H1 (cell line): ENCODE measurements at regions not wholly inside any gene's neighbourhood (a gene's known extent, or its start where the extent isn't known, plus 50 kb on each side); places are given as distances from the start of the nearest gene placed in this dataset.

ENCODE experiments used
- CTCF ChIA-PET: fragments of 300-600 bp; sonication (Branson Sonifier 250); formaldehyde crosslinking; loops from one replicate; lab custom pipeline; 2021; ENCODE audit not compliant: partially characterized antibody; lab: Charles Lee
- POLR2A ChIA-PET: fragments of 300-600 bp; sonication (Branson Sonifier 250); formaldehyde crosslinking; loops from one replicate; lab custom pipeline; 2021; ENCODE audit warnings: inconsistent platforms; ENCODE audit not compliant: partially characterized antibody; lab: Charles Lee
- DNase-seq, 2 experiments: peaks; one replicate each; pipeline versions ENCODE4 v3.0.0 to v3.0.0-alpha.2; 2010 to 2022; ENCODE audit warnings: low spot score in 2 of 2, low read depth in 1 of 2, mixed read lengths in 1 of 2
- FAIRE-seq: peaks from 2 replicates; lab custom pipeline; 2011; peaks lifted over from hg19 to GRCh38; lab: Jason Lieb, UNC
- H2AFZ ChIP-seq: 2 replicates; pipeline ENCODE4 v1.8.1; 2012; ENCODE audit warnings: low read length, inconsistent platforms
- H2AK5ac ChIP-seq: 2 replicates; pipeline ENCODE4 v1.6.1; 2013; ENCODE audit warnings: low read depth, low read length
- H2BK120ac ChIP-seq: replicated peaks from 2 replicates; pipeline ENCODE3; 2013; ENCODE audit warnings: low read depth, low read length, inconsistent platforms
- H2BK12ac ChIP-seq: 2 replicates; pipeline ENCODE4 v1.6.1; 2013; ENCODE audit warnings: low read depth, low read length
- H2BK15ac ChIP-seq: 2 replicates; pipeline ENCODE4 v1.6.1; 2013; ENCODE audit warnings: low read length
- H2BK20ac ChIP-seq: 2 replicates; pipeline ENCODE4 v1.6.1; 2013; ENCODE audit warnings: low read length
- H2BK5ac ChIP-seq: 2 replicates; pipeline ENCODE4 v1.6.1; 2013; ENCODE audit warnings: low read depth, low read length
- H3K14ac ChIP-seq: 2 replicates; pipeline ENCODE4 v1.6.1; 2013; ENCODE audit warnings: inconsistent platforms; ENCODE audit not compliant: insufficient read length
- H3K18ac ChIP-seq: 2 replicates; pipeline ENCODE4 v1.6.1; 2013; ENCODE audit warnings: low read length; ENCODE audit errors: extremely low read depth
- H3K23ac ChIP-seq: 2 replicates; pipeline ENCODE4 v1.6.1; 2013; ENCODE audit warnings: inconsistent platforms; ENCODE audit not compliant: insufficient read length
- H3K23me2 ChIP-seq: 2 replicates; pipeline ENCODE4 v1.6.1; 2013; ENCODE audit warnings: low read depth, low read length
- H3K27ac ChIP-seq: 2 replicates; pipeline ENCODE4 v1.6.1; 2011; ENCODE audit warnings: low read depth, low read length, inconsistent platforms
- H3K27me3 ChIP-seq, 4 experiments: replicated peaks in 1 of 4; 1 replicate in 1 of 4; 2 replicates in 3 of 4; pipeline versions ENCODE4 v1.6.1 to v1.8.1; 2011 to 2013; ENCODE audit warnings: low read length in 3 of 4, mild to moderate bottlenecking in 3 of 4, inconsistent platforms in 2 of 4, mixed read lengths in 2 of 4, moderate library complexity in 1 of 4; ENCODE audit not compliant: control insufficient read depth in 3 of 4, insufficient read depth in 3 of 4; ENCODE audit errors: extremely low read depth in 1 of 4
- H3K36me3 ChIP-seq, 4 experiments: 2 replicates each; pipeline versions ENCODE4 v1.6.1 to v1.8.1; 2011 to 2013; ENCODE audit warnings: mild to moderate bottlenecking in 4 of 4, low read length in 3 of 4, moderate library complexity in 2 of 4, control low read depth in 1 of 4, inconsistent platforms in 1 of 4; ENCODE audit not compliant: insufficient read depth in 4 of 4, control insufficient read depth in 2 of 4
- H3K4ac ChIP-seq: replicated peaks from 2 replicates; pipeline ENCODE3; 2013; ENCODE audit warnings: low read length, low read depth, mixed read lengths, inconsistent platforms; ENCODE audit not compliant: insufficient read length
- H3K4me1 ChIP-seq, 4 experiments: replicated peaks in 1 of 4; 1 replicate in 1 of 4; 2 replicates in 3 of 4; pipeline versions ENCODE4 v1.6.1 to v1.8.1; 2011 to 2013; ENCODE audit warnings: low read length in 3 of 4, inconsistent platforms in 2 of 4, mixed read lengths in 1 of 4; ENCODE audit not compliant: insufficient read depth in 4 of 4, control insufficient read depth in 3 of 4
- H3K4me2 ChIP-seq, 2 experiments: 2 replicates each; pipeline versions ENCODE4 v1.6.1 to v1.8.1; 2011 to 2013; ENCODE audit warnings: low read depth in 2 of 2, low read length in 2 of 2, control low read depth in 1 of 2, inconsistent platforms in 1 of 2, mild to moderate bottlenecking in 1 of 2; ENCODE audit not compliant: insufficient read depth in 1 of 2
- H3K4me3 ChIP-seq, 4 experiments: fragments of 200-600, 300-600 bp in 1 of 4; sonication (generic), shearing (Covaris generic), sonication (Bioruptor Twin) in 1 of 4; 2 replicates each; pipeline versions ENCODE4 v1.5.1 to v1.8.1; 2011 to 2016; ENCODE audit warnings: low read length in 4 of 4, low read depth in 3 of 4, control low read depth in 2 of 4, inconsistent platforms in 2 of 4, mild to moderate bottlenecking in 2 of 4, mixed read lengths in 1 of 4, moderate library complexity in 1 of 4; ENCODE audit not compliant: insufficient read depth in 2 of 4; ENCODE audit errors: extremely low read depth in 1 of 4
- H3K56ac ChIP-seq: replicated peaks from 2 replicates; pipeline ENCODE3; 2013; ENCODE audit warnings: low read depth, mild to moderate bottlenecking, mixed read lengths, low read length, inconsistent platforms; ENCODE audit not compliant: insufficient read length
- H3K79me1 ChIP-seq: 2 replicates; pipeline ENCODE4 v1.6.1; 2013; ENCODE audit warnings: low read depth, low read length, control low read depth
- H3K79me2 ChIP-seq, 2 experiments: 2 replicates each; pipeline versions ENCODE4 v1.6.1 to v1.8.1; 2012 to 2013; ENCODE audit warnings: low read length in 2 of 2, mild to moderate bottlenecking in 2 of 2, inconsistent platforms in 1 of 2; ENCODE audit not compliant: insufficient read depth in 2 of 2, control insufficient read depth in 1 of 2
- H3K9ac ChIP-seq, 4 experiments: replicated peaks in 1 of 4; 1 replicate in 1 of 4; 2 replicates in 3 of 4; pipeline versions ENCODE4 v1.6.1 to v1.8.1; 2011 to 2013; ENCODE audit warnings: low read depth in 3 of 4, low read length in 3 of 4, control low read depth in 2 of 4, mild to moderate bottlenecking in 2 of 4, moderate library complexity in 2 of 4, inconsistent platforms in 1 of 4; ENCODE audit errors: extremely low read depth in 1 of 4
- H3K9me3 ChIP-seq, 2 experiments: 2 replicates each; pipeline versions ENCODE4 v1.6.1 to v1.8.1; 2012 to 2013; ENCODE audit warnings: mild to moderate bottlenecking in 2 of 2, moderate library complexity in 2 of 2, control low read depth in 1 of 2, inconsistent platforms in 1 of 2, low read depth in 1 of 2, low read length in 1 of 2, mixed read lengths in 1 of 2; ENCODE audit not compliant: insufficient read depth in 2 of 2
- H4K20me1 ChIP-seq, 2 experiments: replicated peaks in 1 of 2; 2 replicates each; pipeline versions ENCODE3 to v1.8.1; 2011 to 2013; ENCODE audit warnings: inconsistent platforms in 2 of 2, low read length in 2 of 2, mild to moderate bottlenecking in 1 of 2; ENCODE audit not compliant: insufficient read depth in 2 of 2, control insufficient read depth in 1 of 2
- H4K5ac ChIP-seq: 2 replicates; pipeline ENCODE4 v1.6.1; 2013; ENCODE audit warnings: low read length, low read depth, mixed read lengths, inconsistent platforms; ENCODE audit not compliant: insufficient read length
- H4K8ac ChIP-seq: 2 replicates; pipeline ENCODE4 v1.8.0; 2013; ENCODE audit warnings: mild to moderate bottlenecking, moderate library complexity, low read length, inconsistent platforms; ENCODE audit not compliant: insufficient read depth; ENCODE audit errors: extremely low read depth
- H4K91ac ChIP-seq: replicated peaks from 2 replicates; pipeline ENCODE3; 2013; ENCODE audit warnings: low read length, mixed read lengths, inconsistent platforms; ENCODE audit not compliant: insufficient read length
- NRF1 ChIP-seq: IDR thresholded peaks from 2 replicates; pipeline ENCODE4 v1.6.1; 2011; ENCODE audit warnings: mild to moderate bottlenecking, low read depth, low read length, improper control_type of control experiment

- no peaks in the 10 kb centered on the region for H3K9me3 ChIP-seq
- no peak overlapping the region for H3K14ac ChIP-seq
- no peaks in the 10 kb centered on the region for H3K36me3 ChIP-seq
- no peak overlapping the region for H3K56ac ChIP-seq
- no peak for FAIRE-seq
- H3K79me2 ChIP-seq: no peaks in the 10 kb centered on the region
- no peak overlapping the region for H2AK5ac ChIP-seq
- H4K91ac ChIP-seq: no peak overlapping the region
- no peak overlapping the region for H2BK12ac ChIP-seq
- no peak overlapping the region for H3K4me3 ChIP-seq
- no peak overlapping the region for H3K4me2 ChIP-seq
- H3K4me1 ChIP-seq: no peaks in the 10 kb centered on the region
- no peaks in the 10 kb centered on the region for H3K27me3 ChIP-seq
- no peak overlapping the region for H2BK15ac ChIP-seq
- ChIA-PET POLR2A (no interaction called here), CTCF (no interaction called here)
- H3K79me1 ChIP-seq: no peaks in the 10 kb centered on the region
- no peak overlapping the region for H2BK5ac ChIP-seq
- no peaks in the 10 kb centered on the region for H3K23me2 ChIP-seq
- H4K5ac ChIP-seq: no peak overlapping the region
- no peak overlapping the region for H3K4ac ChIP-seq
- no peak overlapping the region for H2AFZ ChIP-seq
- H3K23ac ChIP-seq: no peak overlapping the region
- no peak for TF ChIP-seq NRF1
- TF ChIP-seq, all 59 proteins: peak for 0
- Histone ChIP-seq H4K20me1 (no peaks in the 10 kb centered on the region), H3K27ac (no peak overlapping the region), H2BK120ac (no peak overlapping the region), H2BK20ac (no peak overlapping the region), H3K9ac (no peak overlapping the region), H3K18ac (no peak overlapping the region), H4K8ac (no peak overlapping the region)
- no peak for DNase-seq
These were observed 195.7 kb upstream of the STEAP1 start for GRCh38 chr7:89958525-89959068.
